Muscle layer of colon (tissue), 2 donors: ENCODE measurements at regions not wholly inside any gene's neighbourhood (a gene's known extent, or its start where the extent isn't known, plus 50 kb on each side); places are given as distances from the start of the nearest gene placed in this dataset.

ENCODE experiments used
- H3K27ac ChIP-seq: one replicate; pipeline ENCODE4 v1.7.0; 2013; ENCODE audit warnings: low read depth, mild to moderate bottlenecking, low read length, moderate library complexity
- H3K27me3 ChIP-seq, 2 donors: one replicate each; pipeline ENCODE4 v1.7.0; 2013; ENCODE audit warnings: low read length in 2 of 2, mild to moderate bottlenecking in 2 of 2; ENCODE audit not compliant: insufficient read depth in 2 of 2, control insufficient read depth in 1 of 2
- H3K36me3 ChIP-seq: one replicate; pipeline ENCODE4 v1.7.0; 2013; ENCODE audit warnings: mild to moderate bottlenecking, low read length; ENCODE audit not compliant: insufficient read depth
- H3K4me1 ChIP-seq: one replicate; pipeline ENCODE4 v1.7.0; 2013; ENCODE audit warnings: mild to moderate bottlenecking, low read length; ENCODE audit not compliant: insufficient read depth
- H3K4me3 ChIP-seq, 2 donors: one replicate each; pipeline ENCODE4 v1.7.0; 2013; ENCODE audit warnings: low read length in 2 of 2, low read depth in 1 of 2, mild to moderate bottlenecking in 1 of 2, moderate library complexity in 1 of 2
- H3K9ac ChIP-seq: one replicate; pipeline ENCODE4 v1.7.0; 2013; ENCODE audit warnings: low read length
- H3K9me3 ChIP-seq: one replicate; pipeline ENCODE4 v1.7.0; 2013; ENCODE audit warnings: mild to moderate bottlenecking, low read length
- donor health status: abdominal sarcoma.
- donor health status: Adenocarcinoma of cecum.

DNA sequence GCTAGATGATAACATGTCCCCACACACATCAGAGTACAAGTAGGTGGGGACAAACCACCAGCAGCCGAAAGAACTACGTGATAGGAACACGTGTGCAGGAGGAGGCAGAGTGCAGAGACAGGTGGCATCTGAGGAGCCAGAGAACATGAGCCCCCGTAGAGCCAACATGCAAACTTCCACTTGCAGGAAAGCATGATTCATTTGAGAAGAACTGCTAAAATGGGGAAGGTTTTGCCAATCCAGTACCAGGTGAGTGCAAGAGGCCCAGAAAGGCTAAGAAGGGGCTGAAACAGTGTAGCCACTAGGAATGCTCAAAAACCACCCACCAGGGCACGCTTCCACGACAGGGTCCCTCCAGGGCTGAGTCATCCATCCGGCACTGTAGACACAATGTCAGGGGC lies 149.8 kb upstream of the TENM3 start:
- H3K36me3 ChIP-seq, result no peaks in the 10 kb centered on the region
- no peaks in the 10 kb centered on the region for H3K9me3 ChIP-seq
- H3K9ac ChIP-seq, result no peak overlapping the region
- no peak overlapping the region for H3K4me3 ChIP-seq
- H3K27me3 ChIP-seq, result no peaks in the 10 kb centered on the region
- no peaks in the 10 kb centered on the region for H3K4me1 ChIP-seq
- no peak overlapping the region for H3K27ac ChIP-seq

DNA sequence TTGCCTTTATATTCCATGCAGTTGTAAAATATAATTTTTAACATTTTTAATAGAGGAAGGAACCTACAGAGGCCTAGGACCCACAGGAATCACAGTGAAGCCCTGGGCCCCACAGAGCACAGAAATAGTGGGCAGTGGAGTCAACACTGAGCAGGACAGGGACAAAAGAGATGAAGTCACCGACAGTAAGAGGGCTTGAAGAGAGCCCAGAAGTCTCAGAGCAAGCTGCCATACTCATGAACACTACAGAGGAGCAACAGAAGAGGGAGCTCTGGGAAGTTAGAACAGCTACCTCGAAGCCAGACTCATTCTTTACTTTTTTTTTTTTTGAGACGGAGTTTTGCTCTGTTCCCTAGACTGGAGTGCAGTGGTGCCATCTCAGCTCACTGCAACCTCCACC lies 149.3 kb upstream of the TENM3 start:
- Histone ChIP-seq H3K36me3 (no peaks in the 10 kb centered on the region), H3K4me3 (no peak overlapping the region), H3K27ac (no peak overlapping the region), H3K9ac (no peak overlapping the region), H3K9me3 (no peaks in the 10 kb centered on the region), H3K27me3 (no peaks in the 10 kb centered on the region), H3K4me1 (no peaks in the 10 kb centered on the region)

DNA sequence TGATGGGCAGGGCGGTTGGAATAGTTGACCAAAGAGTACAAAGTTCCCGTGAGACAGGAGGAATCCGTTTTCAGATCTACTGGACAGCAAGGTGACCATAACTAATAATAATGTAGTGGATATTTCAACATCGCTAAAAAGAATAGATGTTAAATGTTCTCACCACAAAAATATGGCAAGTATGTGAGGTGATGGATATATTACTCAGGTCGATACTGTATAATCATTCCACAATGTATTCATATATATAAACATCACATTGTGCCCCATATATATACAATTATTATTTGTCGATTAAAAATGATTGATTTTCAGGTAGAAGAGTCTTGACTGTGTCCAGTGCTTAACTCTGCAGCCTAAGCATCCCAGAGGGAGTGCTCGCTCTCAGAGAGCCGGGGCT lies 141.6 kb upstream of the TENM3 start:
- H3K4me1 ChIP-seq, result no peaks in the 10 kb centered on the region
- no peaks in the 10 kb centered on the region for H3K36me3 ChIP-seq
- no peak overlapping the region for H3K4me3 ChIP-seq
- no peaks in the 10 kb centered on the region for H3K9me3 ChIP-seq
- no peak overlapping the region for H3K27ac ChIP-seq
- no peaks in the 10 kb centered on the region for H3K27me3 ChIP-seq
- H3K9ac ChIP-seq, result no peak overlapping the region

DNA sequence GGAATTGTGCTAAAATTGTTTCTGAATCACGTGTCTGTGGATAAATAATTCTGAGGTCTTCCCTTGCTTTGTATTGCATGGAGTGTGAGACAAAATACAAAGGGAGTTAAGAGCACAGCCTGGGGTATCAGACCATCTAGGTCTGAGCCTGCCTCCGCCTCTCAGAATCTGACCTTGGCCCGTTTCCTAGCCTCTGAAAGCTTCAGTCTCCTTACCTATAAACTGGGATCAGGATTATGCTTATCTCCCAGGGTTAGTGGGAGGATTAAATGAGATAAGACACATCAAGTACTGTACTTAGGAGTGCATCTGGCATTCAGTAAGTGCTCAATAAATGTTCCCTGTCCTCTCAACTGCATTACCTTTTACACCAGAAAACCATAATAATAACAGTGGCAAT lies 140.6 kb upstream of the TENM3 start:
- Histone ChIP-seq H3K36me3 (no peaks in the 10 kb centered on the region), H3K27ac (no peak overlapping the region), H3K4me3 (no peak overlapping the region), H3K9ac (no peak overlapping the region), H3K4me1 (no peaks in the 10 kb centered on the region), H3K9me3 (no peaks in the 10 kb centered on the region), H3K27me3 (no peaks in the 10 kb centered on the region)

DNA sequence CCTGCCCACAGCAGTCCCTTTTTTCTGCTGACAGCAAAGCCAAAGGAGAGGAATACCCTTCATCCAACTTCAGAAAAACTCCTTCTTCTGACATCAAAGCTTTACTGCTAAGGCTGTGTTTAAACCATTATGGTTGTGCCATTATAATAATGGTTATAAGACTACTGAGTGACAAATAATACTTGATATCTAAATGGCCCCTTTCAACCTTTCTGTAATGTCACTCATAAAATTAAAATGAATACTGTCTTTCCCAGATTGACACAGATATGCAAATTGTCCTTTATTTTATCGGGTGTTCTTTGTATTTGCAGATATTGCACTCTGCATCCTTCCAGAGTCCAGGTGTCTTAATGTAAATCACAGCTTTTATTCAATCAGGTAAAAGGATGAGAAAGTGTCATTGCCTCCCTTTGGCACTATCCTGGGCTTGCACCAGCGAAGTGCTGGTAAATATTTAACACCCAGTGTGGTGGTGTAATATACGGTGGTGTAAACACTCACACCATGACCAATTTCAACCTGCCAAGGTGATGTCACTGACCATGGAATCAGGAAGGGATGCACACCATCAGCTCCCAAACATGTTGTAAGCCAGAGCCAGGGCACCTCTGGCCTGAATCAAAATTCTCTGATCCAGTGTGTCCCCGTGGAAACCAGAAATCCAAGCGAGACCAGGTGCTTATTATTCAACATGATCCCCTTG lies 139.4 kb upstream of the TENM3 start:
- H3K27ac ChIP-seq, result no peak overlapping the region
- no peaks in the 10 kb centered on the region for H3K4me1 ChIP-seq
- no peaks in the 10 kb centered on the region for H3K36me3 ChIP-seq
- no peaks in the 10 kb centered on the region for H3K9me3 ChIP-seq
- H3K27me3 ChIP-seq, result no peaks in the 10 kb centered on the region
- no peak overlapping the region for H3K4me3 ChIP-seq
- no peak overlapping the region for H3K9ac ChIP-seq

DNA sequence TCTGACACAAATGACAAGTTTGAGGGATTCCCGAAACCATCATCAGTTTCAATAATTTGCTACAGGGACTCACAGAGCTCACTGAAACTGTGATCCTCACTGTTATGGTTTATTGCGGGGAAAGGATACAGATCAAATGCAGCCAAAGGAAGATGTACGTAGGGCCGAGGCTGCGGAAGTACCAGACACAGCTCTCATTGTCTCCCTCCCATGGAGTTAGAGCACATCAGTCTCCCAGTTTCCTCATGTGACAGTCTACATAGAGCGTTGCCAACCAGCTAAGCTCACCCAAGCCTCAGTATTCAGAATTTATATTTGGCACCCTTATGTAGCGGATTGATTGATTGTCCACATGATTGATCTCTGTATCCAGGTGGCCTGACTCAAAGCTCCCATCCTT lies 137.8 kb upstream of the TENM3 start:
- no peaks in the 10 kb centered on the region for H3K4me1 ChIP-seq
- no peak overlapping the region for H3K4me3 ChIP-seq
- H3K27ac ChIP-seq, result no peak overlapping the region

DNA sequence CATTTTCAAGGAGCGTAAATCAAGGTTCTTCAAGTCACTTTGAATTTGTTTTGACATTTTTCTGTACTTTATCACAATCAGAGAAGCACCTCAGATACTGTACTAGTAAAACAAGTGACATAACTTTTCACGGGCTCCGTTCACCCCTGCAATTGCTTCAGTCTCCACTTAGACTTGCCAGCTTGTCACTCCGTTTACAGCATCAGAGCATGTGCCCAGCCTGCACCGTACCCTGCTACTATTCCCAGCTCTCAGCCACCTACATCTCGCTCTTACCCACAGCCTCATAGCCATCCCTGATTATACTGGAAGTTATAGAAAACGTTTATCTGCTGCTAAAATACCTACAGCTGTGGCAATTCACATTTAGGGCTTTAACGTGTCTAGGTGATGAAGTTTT lies 135.3 kb upstream of the TENM3 start:
- Histone ChIP-seq H3K4me3 (no peak overlapping the region), H3K27ac (no peak overlapping the region), H3K36me3 (no peaks in the 10 kb centered on the region), H3K9ac (no peak overlapping the region), H3K4me1 (no peaks in the 10 kb centered on the region), H3K9me3 (no peaks in the 10 kb centered on the region), H3K27me3 (no peaks in the 10 kb centered on the region)

More for the DNA sequence above, 137.8 kb upstream of the TENM3 start:
- Histone ChIP-seq H3K36me3 (no peaks in the 10 kb centered on the region), H3K9ac (no peak overlapping the region), H3K27me3 (no peaks in the 10 kb centered on the region), H3K9me3 (no peaks in the 10 kb centered on the region)

DNA sequence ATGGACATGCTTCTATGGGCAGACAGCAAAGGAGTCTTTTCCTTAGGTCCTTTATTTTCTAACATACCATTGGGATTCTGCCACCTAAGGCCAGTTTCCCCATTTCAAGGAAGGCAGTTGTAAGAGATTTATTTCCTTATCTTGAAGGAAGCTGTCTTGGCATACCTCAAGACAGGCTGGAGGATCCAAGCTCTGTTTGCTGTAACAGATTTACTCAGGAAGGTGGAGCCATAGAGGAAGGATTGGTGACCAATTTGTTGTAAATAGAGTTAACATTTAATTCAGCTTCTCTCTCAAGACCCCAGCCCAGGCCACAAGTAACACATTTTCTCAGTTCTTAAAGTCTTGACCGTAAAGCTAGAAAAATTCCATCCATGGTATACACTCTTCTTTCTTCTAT lies 131.6 kb upstream of the TENM3 start:
- no peak overlapping the region for H3K9ac ChIP-seq

DNA sequence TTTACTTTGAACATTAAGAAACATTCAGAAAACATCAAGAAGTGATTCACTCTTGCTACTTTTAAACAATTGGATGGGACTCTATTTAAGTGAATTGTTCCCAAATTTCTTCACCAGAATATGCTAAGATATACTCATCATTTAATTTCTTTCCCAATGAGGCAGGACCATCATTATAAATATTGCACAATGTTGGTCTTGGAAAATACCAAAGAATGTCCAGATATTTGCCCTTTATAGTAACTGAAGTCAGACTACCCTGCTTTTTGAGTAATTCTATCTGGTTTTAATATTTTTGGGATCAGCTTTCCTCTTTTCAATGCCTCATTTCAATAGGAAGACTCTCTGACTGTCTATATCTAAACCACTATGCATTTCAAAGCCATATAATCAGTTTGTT lies 129.4 kb upstream of the TENM3 start:
- Histone ChIP-seq H3K9ac (no peak overlapping the region), H3K27me3 (no peaks in the 10 kb centered on the region)

More for the DNA sequence above, 131.6 kb upstream of the TENM3 start:
- H3K36me3 ChIP-seq, result no peaks in the 10 kb centered on the region
- no peaks in the 10 kb centered on the region for H3K9me3 ChIP-seq
- no peak overlapping the region for H3K4me3 ChIP-seq
- no peaks in the 10 kb centered on the region for H3K27me3 ChIP-seq
- H3K27ac ChIP-seq, result no peak overlapping the region
- no peaks in the 10 kb centered on the region for H3K4me1 ChIP-seq

DNA sequence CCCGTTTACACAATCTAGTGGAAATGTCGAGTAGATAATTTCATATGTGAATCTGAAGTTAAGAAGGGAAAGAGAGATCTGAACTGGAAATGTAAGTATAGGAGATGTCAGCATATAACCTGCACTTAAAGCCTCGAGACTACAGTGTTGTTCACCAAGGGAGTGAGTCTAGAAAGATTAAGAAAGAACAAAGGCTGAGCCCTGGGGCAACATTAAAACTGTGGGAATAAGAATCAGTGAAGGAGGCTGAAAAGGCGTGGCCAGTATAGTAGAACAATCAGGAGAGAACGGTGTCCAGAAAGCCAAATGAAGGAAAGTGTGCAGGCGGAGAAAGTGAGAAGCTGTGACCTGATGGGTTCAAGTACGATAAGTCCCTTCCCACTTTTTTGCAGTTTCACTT lies 118.8 kb upstream of the TENM3 start:
- Histone ChIP-seq H3K27me3 (no peaks in the 10 kb centered on the region), H3K4me3 (no peak overlapping the region), H3K36me3 (no peaks in the 10 kb centered on the region), H3K9me3 (no peaks in the 10 kb centered on the region), H3K27ac (no peak overlapping the region), H3K9ac (no peak overlapping the region), H3K4me1 (no peaks in the 10 kb centered on the region)

More for the DNA sequence above, 129.4 kb upstream of the TENM3 start:
- H3K4me3 ChIP-seq, result no peak overlapping the region
- no peaks in the 10 kb centered on the region for H3K36me3 ChIP-seq
- H3K4me1 ChIP-seq, result no peaks in the 10 kb centered on the region
- no peak overlapping the region for H3K27ac ChIP-seq
- H3K9me3 ChIP-seq, result no peaks in the 10 kb centered on the region

DNA sequence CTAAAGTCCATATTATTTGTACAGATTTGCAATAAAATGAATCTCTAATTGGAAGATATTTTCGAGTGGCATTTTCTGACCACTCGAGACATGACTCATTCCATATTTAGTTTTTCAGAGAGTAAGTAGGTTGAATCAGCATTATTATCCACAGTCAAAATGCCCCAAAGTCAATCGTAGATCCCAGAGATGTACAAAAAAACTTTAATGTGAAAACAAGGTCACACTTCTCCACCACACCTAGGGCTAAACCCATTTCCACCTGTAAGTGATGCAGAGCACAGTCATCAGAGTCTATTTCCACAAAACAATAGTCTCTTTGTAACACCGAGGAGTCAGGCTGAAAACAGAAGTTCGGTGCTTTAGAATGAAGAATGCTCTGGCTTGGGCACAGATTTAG lies 117.1 kb upstream of the TENM3 start:
- Histone ChIP-seq H3K4me3 (no peak overlapping the region), H3K9ac (no peak overlapping the region), H3K27ac (no peak overlapping the region), H3K27me3 (no peaks in the 10 kb centered on the region), H3K36me3 (no peaks in the 10 kb centered on the region), H3K9me3 (no peaks in the 10 kb centered on the region), H3K4me1 (no peaks in the 10 kb centered on the region)

DNA sequence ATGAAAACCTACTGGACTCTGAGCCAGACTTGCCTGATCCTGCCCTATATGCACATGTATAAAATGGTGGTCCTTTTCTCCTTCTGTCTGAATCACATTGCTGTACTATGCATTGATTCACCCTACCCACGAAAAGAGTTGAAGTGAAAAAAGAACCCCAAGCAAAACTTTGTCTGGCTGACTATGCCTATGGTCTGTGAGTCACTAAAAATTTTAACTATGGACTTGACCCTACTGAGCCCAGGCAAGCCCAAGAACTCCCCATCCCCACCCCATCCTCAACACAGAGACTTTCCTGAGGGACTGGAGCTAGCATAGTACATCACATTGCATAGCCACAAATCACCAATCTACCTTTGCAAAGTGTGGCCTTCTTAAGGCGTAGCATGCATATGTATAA lies 116.6 kb upstream of the TENM3 start:
- H3K27ac ChIP-seq, result no peak overlapping the region
- H3K27me3 ChIP-seq, result no peaks in the 10 kb centered on the region
- H3K36me3 ChIP-seq, result no peaks in the 10 kb centered on the region
- H3K4me3 ChIP-seq, result no peak overlapping the region
- no peak overlapping the region for H3K9ac ChIP-seq
- no peaks in the 10 kb centered on the region for H3K9me3 ChIP-seq
- no peaks in the 10 kb centered on the region for H3K4me1 ChIP-seq
